ENCODE measurements at regions not wholly inside any gene's neighbourhood (a gene's known extent, or its start where the extent isn't known, plus 50 kb on each side); places are given as distances from the start of the nearest gene placed in this dataset.

GRCh38 chr1:38258085-38258627 is 211.6 kb upstream of the POU3F1 start:
- no peak for DNase-seq (ENCODE audit: low read depth)

GRCh38 chr1:38257374-38257773 is 210.8 kb upstream of the POU3F1 start:
- DNase-seq (ENCODE audit: low read depth), result no peak

GRCh38 chr1:38256072-38256471 is 209.5 kb upstream of the POU3F1 start:
- DNase-seq (ENCODE audit: low read depth), result no peak

- DNase-seq (ENCODE audit: low read depth), result no peak
Measured at GRCh38 chr1:38253314-38253713, 206.7 kb upstream of the POU3F1 start.

GRCh38 chr1:38250356-38250755 is 203.8 kb upstream of the POU3F1 start:
- DNase-seq (ENCODE audit: low read depth), result no peak

GRCh38 chr1:38249001-38249400 is 202.4 kb upstream of the POU3F1 start:
- no peak for DNase-seq (ENCODE audit: low read depth)

- DNase-seq (ENCODE audit: low read depth), result no peak
Measured at GRCh38 chr1:38246955-38247952, 200.7 kb upstream of the POU3F1 start.

- DNase-seq (ENCODE audit: low read depth), result no peak
Measured at GRCh38 chr1:38244218-38244845, 197.7 kb upstream of the POU3F1 start.

GRCh38 chr1:38243106-38243505 is 196.5 kb upstream of the POU3F1 start:
- DNase-seq (ENCODE audit: low read depth), result no peak

- DNase-seq (ENCODE audit: low read depth), result no peak
Measured at GRCh38 chr1:38242506-38242905, 195.9 kb upstream of the POU3F1 start.

- DNase-seq (ENCODE audit: low read depth), result no peak
Measured at GRCh38 chr1:38241594-38242334, 195.2 kb upstream of the POU3F1 start.

- no peak for DNase-seq (ENCODE audit: low read depth)
Measured at GRCh38 chr1:38240618-38241017, 194.0 kb upstream of the POU3F1 start.

- no peak for DNase-seq (ENCODE audit: low read depth)
Measured at GRCh38 chr1:38239258-38239835, 192.8 kb upstream of the POU3F1 start.

GRCh38 chr1:38238294-38238693 is 191.7 kb upstream of the POU3F1 start:
- no peak for DNase-seq (ENCODE audit: low read depth)

GRCh38 chr1:38235705-38236104 is 189.1 kb upstream of the POU3F1 start:
- no peak for DNase-seq (ENCODE audit: low read depth)

GRCh38 chr1:38231941-38232340 is 185.3 kb upstream of the POU3F1 start:
- no peak for DNase-seq (ENCODE audit: low read depth)

GRCh38 chr1:38228718-38229117 is 182.1 kb upstream of the POU3F1 start:
- DNase-seq (ENCODE audit: low read depth), result no peak

GRCh38 chr1:38225745-38226144 is 179.2 kb upstream of the POU3F1 start:
- no peak for DNase-seq (ENCODE audit: low read depth)

- DNase-seq (ENCODE audit: low read depth), result no peak
Measured at GRCh38 chr1:38223391-38223790, 176.8 kb upstream of the POU3F1 start.

- DNase-seq (ENCODE audit: low read depth), result no peak
Measured at GRCh38 chr1:38222891-38223290, 176.3 kb upstream of the POU3F1 start.

- no peak for DNase-seq (ENCODE audit: low read depth)
Measured at GRCh38 chr1:38221006-38221649, 174.5 kb upstream of the POU3F1 start.

Data from T-helper 22 cell (primary cell).